Smooth muscle cell of the brain vasculature (primary cell): ENCODE measurements at regions not wholly inside any gene's neighbourhood (a gene's known extent, or its start where the extent isn't known, plus 50 kb on each side); places are given as distances from the start of the nearest gene placed in this dataset.

ENCODE experiments used
- DNase-seq: peaks from one replicate; pipeline ENCODE4 v3.0.0-alpha.2; 2012; ENCODE audit warnings: low read depth, low spot score

DNA sequence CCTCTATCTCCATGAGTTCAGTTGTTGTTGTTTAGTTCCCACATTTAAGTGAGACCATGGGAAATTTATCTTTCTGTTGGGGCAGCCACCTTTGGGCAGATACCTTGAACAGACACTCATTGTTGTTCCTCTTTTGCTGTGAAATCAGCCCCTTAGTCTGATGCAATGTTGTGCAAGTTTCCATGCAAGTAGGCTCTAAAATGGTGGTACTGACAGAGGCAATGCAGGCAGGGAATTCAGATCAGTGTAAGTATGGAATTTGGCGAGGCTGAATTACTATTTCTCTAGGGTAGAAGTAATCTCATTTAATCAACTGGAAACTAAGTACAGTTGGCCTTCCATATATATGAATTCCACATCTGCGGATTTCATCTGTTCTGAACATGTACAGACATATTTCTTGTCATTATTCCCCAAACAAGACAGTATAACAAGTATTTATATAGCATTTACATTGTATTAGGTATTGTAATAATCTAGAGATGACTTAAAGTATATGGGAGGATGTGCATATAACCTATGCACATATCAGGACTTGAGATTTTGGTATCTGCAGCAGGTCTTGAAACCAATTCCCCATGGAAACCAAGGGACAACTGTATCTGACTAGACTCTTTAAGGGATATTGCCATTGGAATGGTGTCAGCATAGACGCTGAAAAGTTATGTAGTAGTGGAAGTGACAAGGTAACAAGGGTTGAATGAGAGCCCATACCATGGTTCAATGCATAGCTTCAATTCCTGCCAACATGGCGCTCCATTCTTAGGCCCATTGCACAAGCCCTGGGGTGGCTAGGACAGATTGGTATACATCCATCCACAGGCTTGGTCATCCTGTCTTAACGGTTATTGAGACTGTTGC lies 281.5 kb upstream of the HTR2A start:
- no peak for DNase-seq

DNA sequence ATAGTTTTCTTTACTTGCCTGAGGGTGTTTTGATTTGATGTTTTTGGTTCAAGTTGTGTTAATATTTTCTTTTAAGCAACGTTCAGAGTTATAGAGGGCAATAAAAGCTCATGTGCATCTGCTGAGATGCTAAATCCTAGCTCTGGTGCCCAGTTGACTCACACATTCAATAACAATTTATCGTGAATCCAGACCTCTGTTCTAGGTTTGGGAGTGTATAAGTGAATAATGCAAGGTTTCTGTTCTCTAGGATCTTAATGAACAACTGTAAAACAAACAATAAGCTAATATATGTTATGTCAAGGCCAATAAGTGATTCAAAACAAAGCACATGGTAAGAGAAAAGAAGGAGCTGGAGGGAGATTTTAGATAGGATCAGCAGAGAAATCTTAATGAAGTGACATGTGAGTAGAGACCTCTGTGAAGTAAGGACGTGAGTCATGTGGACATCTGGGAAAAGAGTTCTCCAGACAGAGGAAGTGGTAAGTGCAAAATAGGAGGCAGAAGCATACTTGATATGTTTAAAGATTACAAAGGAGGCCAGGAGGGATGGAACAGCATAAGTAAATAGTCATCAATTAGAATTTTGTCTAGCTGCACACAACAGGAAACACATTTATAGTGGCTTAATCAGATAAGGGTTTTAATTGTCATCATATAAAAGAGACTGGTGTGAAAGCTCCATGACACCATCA lies 278.5 kb upstream of the HTR2A start:
- no peak for DNase-seq

DNA sequence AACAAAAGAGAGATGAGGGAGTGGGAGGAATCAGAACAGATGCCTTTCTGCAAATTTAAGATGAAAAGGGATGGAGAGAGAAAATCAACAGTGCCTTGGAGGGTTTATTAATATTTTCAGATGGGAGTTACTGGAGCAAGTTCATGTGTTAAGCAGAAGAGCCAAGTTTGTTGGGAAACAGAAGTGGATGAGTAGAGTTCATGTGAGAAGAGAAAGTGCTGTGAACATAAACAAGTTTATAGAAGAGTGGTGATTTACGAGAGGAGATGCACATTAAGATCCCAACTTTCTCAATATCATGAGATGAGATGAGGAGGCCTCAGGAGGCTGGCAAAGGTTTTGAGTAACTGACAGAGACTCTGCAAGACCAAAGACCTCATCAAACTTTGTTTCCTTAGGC lies 274.1 kb upstream of the HTR2A start:
- DNase-seq = no peak

DNA sequence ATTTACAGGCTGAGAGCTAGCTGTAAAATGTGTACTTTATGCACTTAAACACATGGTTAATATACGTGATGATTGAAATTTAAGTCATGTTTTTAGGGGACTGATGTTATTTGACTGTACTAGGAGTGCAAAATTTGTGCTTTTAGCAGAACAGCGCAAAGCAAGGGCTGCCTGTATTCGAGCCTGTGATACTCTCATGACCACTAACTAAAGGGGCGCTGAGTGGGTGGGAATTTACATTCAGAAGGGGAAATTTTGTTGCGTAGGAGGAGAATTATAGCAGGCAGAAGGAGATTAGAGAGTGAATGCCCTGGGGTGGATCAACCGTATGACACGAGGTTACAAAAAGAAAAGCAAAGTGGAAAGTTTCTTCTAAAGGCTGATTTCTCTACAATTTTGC lies 271.8 kb upstream of the HTR2A start:
- no peak for DNase-seq

GRCh38 chr13:47168066-47168465 lies 271.2 kb upstream of the HTR2A start:
- no peak for DNase-seq

GRCh38 chr13:47166336-47166735 lies 269.5 kb upstream of the HTR2A start:
- no peak for DNase-seq

- DNase-seq = no peak
Measured at GRCh38 chr13:47159853-47160550, 263.1 kb upstream of the HTR2A start.

- DNase-seq = no peak
Measured at GRCh38 chr13:47158593-47158992, 261.7 kb upstream of the HTR2A start.

- no peak for DNase-seq
Measured at GRCh38 chr13:47148543-47148942, 251.7 kb upstream of the HTR2A start.

DNA sequence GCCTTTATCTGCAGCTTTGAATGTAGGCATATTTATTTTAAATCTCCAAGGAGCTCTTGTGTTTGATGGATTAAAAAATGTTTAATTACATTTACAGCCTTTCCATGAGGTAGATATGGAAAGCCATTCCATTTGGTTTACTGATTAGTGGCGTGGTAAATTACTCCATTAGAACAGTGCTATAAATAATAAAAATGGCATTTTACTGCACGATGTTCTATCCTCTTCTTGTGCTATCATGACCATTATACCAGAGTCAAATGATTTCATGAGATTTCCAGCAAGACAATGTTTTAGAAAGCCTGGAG lies 250.9 kb upstream of the HTR2A start:
- DNase-seq = no peak

DNA sequence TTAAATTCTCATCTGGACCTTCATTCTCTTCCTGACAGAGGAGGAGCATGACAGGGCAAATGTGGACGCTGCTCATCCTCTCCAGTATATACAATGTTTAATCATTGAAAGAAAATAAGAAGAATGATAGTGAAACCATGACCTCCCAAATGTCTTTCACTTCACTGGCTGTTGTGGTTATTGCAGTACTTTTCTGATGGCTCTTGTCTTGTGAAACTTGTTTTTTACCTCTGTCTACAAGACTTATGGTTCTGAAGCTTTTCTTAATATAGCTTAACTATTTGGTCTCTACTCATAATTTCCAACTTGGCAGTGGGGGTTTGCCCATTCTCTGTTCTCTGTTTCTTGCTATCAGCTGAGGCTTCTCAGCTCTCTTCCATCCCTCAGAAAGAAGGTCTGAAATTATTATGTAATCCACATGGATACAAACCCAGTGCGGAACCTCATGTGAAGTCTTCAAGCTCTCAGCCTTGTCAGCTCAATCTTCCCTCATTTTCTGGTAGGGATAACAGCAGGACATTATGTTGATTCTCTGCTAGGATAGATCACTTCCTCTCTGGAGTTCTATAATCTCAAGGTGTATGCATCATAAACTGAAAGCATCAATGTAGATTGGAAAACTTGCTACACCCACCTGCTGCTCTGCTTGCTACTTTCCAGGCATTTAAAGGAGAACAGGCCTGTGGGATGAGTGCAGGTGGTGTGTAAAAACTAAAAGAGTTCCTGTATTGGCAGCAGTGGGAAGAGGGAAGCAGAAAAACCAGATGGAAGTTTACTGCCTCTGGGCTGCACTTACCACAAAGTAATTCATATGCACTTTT lies 250.3 kb upstream of the HTR2A start:
- DNase-seq = no peak

- no peak for DNase-seq
Measured at GRCh38 chr13:47146136-47146535, 249.3 kb upstream of the HTR2A start.

- no peak for DNase-seq
Measured at GRCh38 chr13:47144782-47145181, 247.9 kb upstream of the HTR2A start.

DNA sequence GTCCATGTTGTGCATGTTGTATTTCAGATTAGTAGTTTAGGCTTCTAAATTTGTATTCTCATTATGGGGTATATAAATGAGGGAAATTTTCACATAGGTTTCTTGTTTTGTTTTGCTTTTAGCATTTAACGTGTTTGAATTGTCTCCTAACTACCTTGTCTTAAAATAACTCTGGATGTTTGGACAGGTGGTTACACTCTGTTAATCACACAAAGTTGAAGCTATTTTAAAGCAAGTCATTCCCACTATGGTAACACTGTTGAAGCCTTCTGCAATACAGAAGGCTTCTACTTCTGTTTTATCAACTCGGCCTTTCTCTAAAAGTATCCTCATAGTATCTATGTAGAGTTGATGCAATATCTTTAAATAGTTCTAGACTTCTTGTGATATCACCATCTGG lies 245.3 kb upstream of the HTR2A start:
- DNase-seq = no peak

DNA sequence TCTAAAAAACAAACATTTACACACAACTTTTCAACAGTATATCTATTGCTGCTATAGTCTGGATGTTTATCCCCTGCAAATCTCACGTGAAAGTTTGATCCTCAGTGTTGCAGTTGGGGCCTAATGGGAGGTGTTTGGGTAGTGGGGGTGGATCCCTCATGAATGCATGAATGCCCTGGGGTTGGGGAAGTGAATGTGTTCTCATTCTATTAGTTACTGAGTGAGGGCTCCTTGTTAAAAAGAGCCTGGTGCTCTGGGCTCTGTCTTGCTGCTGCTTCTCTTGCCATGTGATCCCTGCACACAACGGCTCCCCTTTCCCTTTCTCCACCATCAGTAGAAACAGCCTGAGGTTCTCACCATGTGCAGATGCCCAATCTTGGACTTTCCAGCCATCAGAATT lies 242.7 kb upstream of the HTR2A start:
- DNase-seq = no peak

- DNase-seq = no peak
Measured at GRCh38 chr13:47136504-47136941, 239.7 kb upstream of the HTR2A start.

DNA sequence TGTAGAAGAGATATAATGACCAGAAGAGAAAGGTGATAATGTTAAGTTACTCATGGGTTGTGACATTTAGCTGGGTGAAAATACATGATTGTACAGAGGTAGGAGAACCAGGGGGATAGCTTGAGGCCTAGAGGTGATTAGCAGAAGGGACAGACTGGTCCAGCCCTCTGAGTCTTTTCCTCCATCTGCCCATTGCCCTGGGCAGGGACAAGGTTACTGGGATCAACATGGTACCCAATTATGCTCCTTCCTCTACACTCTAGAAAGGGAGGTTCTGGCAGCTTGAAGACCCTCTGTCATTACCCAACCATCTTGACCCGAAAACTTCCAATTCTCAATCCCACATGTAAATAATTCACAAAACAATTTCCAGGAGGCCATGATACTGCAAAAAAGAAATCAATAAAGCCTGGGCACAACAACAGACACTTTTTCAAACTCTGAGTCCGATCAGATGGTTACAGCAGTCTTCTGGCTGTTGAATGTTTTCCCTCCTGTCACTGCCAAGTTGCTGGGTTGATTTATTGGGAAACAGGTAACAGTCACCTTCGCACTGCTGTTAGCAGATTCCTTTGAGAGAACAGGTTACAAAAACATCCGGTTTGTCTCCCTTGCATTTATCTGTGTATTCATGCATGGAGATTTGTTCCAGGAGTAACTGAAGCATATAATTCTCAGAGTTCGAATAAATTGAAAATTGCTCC lies 239.1 kb upstream of the HTR2A start:
- no peak for DNase-seq

- DNase-seq = no peak
Measured at GRCh38 chr13:47134939-47135489, 238.2 kb upstream of the HTR2A start.

- no peak for DNase-seq
Measured at GRCh38 chr13:47133011-47133445, 236.2 kb upstream of the HTR2A start.

DNA sequence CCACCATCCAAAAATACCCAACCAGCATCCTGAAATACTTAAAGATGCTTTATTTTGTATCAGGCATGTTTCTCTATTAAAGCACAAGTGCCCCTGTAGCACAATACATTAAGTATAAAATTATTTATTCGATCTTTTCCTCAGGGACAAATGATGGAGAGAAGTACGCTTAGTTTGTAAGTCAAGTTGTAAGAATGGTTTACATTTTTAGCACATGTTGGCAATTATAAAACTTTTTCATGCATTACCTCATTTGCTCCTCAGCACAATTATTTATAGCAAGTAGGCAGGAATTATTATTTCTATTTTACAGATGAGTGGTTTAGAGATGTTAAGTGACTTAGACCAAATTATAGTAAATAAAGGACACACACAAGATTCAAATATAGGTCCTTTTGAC lies 232.6 kb upstream of the HTR2A start:
- no peak for DNase-seq

DNA sequence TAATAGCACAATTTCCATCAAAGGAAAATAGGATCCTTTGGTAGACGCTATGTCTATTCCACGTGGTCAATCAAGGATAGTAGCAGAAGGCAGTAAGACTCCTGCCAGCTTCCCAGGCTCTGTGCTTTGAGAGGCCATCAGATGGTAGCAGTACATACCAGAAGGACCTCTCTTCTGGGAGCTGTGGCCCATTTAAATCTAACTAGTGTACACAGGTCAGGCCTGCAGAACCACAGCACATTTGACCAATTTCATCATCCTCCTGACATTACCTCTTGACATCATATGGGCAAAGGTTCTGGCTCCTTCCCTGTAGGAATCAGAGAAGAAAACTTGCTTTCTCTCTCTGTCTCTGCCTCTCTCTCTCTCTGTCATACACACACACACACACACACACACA lies 229.6 kb upstream of the HTR2A start:
- no peak for DNase-seq
